GM21360 (cell line): ENCODE measurements at regions not wholly inside any gene's neighbourhood (a gene's known extent, or its start where the extent isn't known, plus 50 kb on each side); places are given as distances from the start of the nearest gene placed in this dataset.
"Not testable (repeated sequence)": the region's sequence is repeated elsewhere in the genome, so short reads cannot be mapped to it uniquely, and the experiment has no call there.

Experiments used
- ATAC-seq: cut with Tn5 transposase; IDR thresholded peaks from one replicate; pipeline ENCODE4 v1.9.1; 2021; ENCODE audit warnings: mild to moderate bottlenecking, moderate library complexity; ENCODE audit not compliant: unreplicated experiment

- ATAC-seq = no peak
These were observed 425.5 kb downstream of the BCKDHB start for GRCh38 chr6:80531681-80532619.

- no peak for ATAC-seq
These were observed 423.6 kb downstream of the BCKDHB start for GRCh38 chr6:80530103-80530502.

- ATAC-seq = no peak
These were observed 421.6 kb downstream of the BCKDHB start for GRCh38 chr6:80528115-80528514.

GRCh38 chr6:80527552-80528052, 421.1 kb downstream of the BCKDHB start:
- ATAC-seq = no peak

- ATAC-seq = no peak
These were observed 417.1 kb downstream of the BCKDHB start for GRCh38 chr6:80523531-80523997.

- no peak for ATAC-seq
These were observed 416.5 kb downstream of the BCKDHB start for GRCh38 chr6:80523010-80523409.

- ATAC-seq = no peak
These were observed 416.1 kb downstream of the BCKDHB start for GRCh38 chr6:80522576-80522975.

GRCh38 chr6:80519811-80520594, 413.5 kb downstream of the BCKDHB start:
- ATAC-seq = no peak

GRCh38 chr6:80517525-80517924, 411.1 kb downstream of the BCKDHB start:
- no peak for ATAC-seq

GRCh38 chr6:80510521-80510920, 404.1 kb downstream of the BCKDHB start:
- ATAC-seq = not testable (repeated sequence)

- ATAC-seq = no peak
These were observed 402.6 kb downstream of the BCKDHB start for GRCh38 chr6:80508885-80509630.

GRCh38 chr6:80504882-80505281, 398.4 kb downstream of the BCKDHB start:
- ATAC-seq = no peak

- no peak for ATAC-seq
These were observed 397.2 kb downstream of the BCKDHB start for GRCh38 chr6:80503660-80504059.

- ATAC-seq = no peak
These were observed 396.4 kb downstream of the BCKDHB start for GRCh38 chr6:80502871-80503270.

GRCh38 chr6:80501636-80502035, 395.2 kb downstream of the BCKDHB start:
- ATAC-seq = no peak

- not testable (repeated sequence) for ATAC-seq
These were observed 391.4 kb downstream of the BCKDHB start for GRCh38 chr6:80497696-80498486.

- ATAC-seq = no peak
These were observed 383.6 kb downstream of the BCKDHB start for GRCh38 chr6:80489911-80490635.

GRCh38 chr6:80488190-80488589, 381.7 kb downstream of the BCKDHB start:
- ATAC-seq = peak; percentile 57

- ATAC-seq = not testable (repeated sequence)
These were observed 379.0 kb downstream of the BCKDHB start for GRCh38 chr6:80485494-80485893.
